Kidney (tissue), 13 donors: ENCODE measurements at regions not wholly inside any gene's neighbourhood (a gene's known extent, or its start where the extent isn't known, plus 50 kb on each side); places are given as distances from the start of the nearest gene placed in this dataset.

Source experiments
- DNase-seq, 5 donors: peaks; one replicate each; pipeline ENCODE4 v3.0.0-alpha.2; 2013 to 2020
- FAIRE-seq: peaks from 2 replicates; lab custom pipeline; 2012; peaks lifted over from hg19 to GRCh38; lab: Jason Lieb, UNC
- H3K27ac ChIP-seq, 2 donors: one replicate each; pipeline ENCODE4 v1.7.0; 2013; ENCODE audit warnings: low read depth in 2 of 2, low read length in 2 of 2, inconsistent platforms in 1 of 2
- H3K27me3 ChIP-seq: one replicate; pipeline ENCODE4 v1.7.1; 2013; ENCODE audit warnings: low read length, inconsistent platforms; ENCODE audit not compliant: control insufficient read depth, insufficient read depth
- H3K36me3 ChIP-seq, 3 donors: one replicate each; pipeline versions ENCODE4 v1.7.0 to v1.7.1; 2013; ENCODE audit warnings: low read length in 3 of 3, control low read depth in 1 of 3, inconsistent platforms in 1 of 3; ENCODE audit not compliant: insufficient read depth in 3 of 3, control insufficient read depth in 2 of 3
- H3K4me1 ChIP-seq, 3 donors: one replicate each; pipeline versions ENCODE4 v1.7.0 to v1.7.1; 2013; ENCODE audit warnings: low read length in 3 of 3, inconsistent platforms in 1 of 3, low read depth in 1 of 3; ENCODE audit not compliant: control insufficient read depth in 2 of 3, insufficient read depth in 2 of 3
- H3K4me3 ChIP-seq, 3 donors: one replicate each; pipeline versions ENCODE4 v1.7.0 to v1.8.1; 2013; ENCODE audit warnings: low read length in 3 of 3, control low read depth in 1 of 3, inconsistent platforms in 1 of 3
- H3K9ac ChIP-seq, 3 donors: one replicate each; pipeline versions ENCODE4 v1.7.0 to v1.7.1; 2013; ENCODE audit warnings: low read length in 3 of 3, control low read depth in 1 of 3, inconsistent platforms in 1 of 3
- H3K9me3 ChIP-seq, 3 donors: one replicate each; pipeline versions ENCODE4 v1.7.0 to v1.7.1; 2013; ENCODE audit warnings: low read length in 3 of 3, control low read depth in 1 of 3, inconsistent platforms in 1 of 3; ENCODE audit not compliant: control insufficient read depth in 2 of 3, insufficient read depth in 1 of 3
- CTCF ChIP-seq: IDR thresholded peaks from 3 replicates; pipeline ENCODE4 v1.5.1; 2012; ENCODE audit warnings: mild to moderate bottlenecking, moderate library complexity, borderline replicate concordance; ENCODE audit not compliant: insufficient read depth; ENCODE audit errors: extremely low read depth
- intact Hi-C: fragments of 100-400 bp; cut with DNase I; formaldehyde crosslinking; loops from one replicate; pipeline ENCODE4 v1.11.1; 2022
- donor health status: control.
- donor health status: control.
- donor health status: control.
- donor health status: control.
- donor health status: control.
- donor health status: DM: yes; HTN: yes; CAD: no.
- donor health status: Normal renal cell carcinoma (clear cell type).

DNA sequence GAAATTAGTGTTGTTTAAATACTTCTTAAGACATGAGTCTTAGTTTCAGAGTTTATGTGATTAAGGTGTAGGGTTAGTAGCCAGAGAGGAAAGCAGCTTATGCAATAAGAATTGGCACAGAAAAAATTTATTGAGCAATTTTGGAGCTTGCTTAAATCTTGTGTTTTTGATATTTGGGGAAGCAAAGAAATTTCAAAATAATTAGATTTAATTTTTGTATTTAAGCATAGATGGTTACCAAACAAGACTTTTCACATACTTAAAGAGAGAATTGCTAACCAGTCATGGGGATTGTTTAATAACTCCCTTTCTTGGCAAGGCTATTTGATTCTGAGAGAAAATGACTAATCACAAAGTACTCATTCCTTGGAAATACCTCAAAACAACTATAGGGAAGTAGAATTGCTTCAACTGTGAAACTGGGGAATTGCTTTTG is 202.0 kb upstream of the GRID2 start:
- TF ChIP-seq CTCF, result no peak
- Histone ChIP-seq H3K9ac (no peak overlapping the region), H3K9me3 (no peaks in the 10 kb centered on the region), H3K36me3 (no peaks in the 10 kb centered on the region), H3K4me1 (no peaks in the 10 kb centered on the region), H3K27ac (no peak overlapping the region), H3K27me3 (no peaks in the 10 kb centered on the region), H3K4me3 (no peak overlapping the region)
- intact Hi-C loops, result no loop called here
- DNase-seq (no peak), FAIRE-seq (no peak)

DNA sequence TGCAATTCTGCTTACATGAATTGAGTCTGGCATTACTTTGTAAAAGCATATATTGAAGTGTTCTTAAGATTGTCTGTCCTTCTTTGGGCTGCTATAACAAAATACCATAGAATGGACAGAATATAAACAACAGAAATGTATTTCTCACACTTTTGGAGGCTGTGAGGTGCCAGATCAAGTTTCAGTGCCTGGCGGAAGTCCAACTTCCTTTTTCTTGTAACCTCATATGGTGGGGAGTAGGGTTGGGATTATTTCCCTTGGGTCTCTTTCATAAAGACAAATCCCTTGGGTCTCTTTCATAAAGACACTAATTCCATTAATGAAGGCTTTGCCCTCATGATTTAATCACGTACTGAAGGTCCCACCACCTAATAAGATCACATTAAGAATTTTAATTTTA is 199.3 kb upstream of the GRID2 start:
- no peaks in the 10 kb centered on the region for H3K4me1 ChIP-seq
- FAIRE-seq (no peak), DNase-seq (no peak)
- H3K9me3 ChIP-seq, result no peaks in the 10 kb centered on the region
- H3K27me3 ChIP-seq, result no peaks in the 10 kb centered on the region
- H3K4me3 ChIP-seq, result no peak overlapping the region
- intact Hi-C loops, result no loop called here
- H3K9ac ChIP-seq, result no peak overlapping the region
- H3K36me3 ChIP-seq, result no peaks in the 10 kb centered on the region
- H3K27ac ChIP-seq, result no peak overlapping the region
- no peak for TF ChIP-seq CTCF

- Histone ChIP-seq H3K4me3 (no peak overlapping the region), H3K36me3 (no peaks in the 10 kb centered on the region), H3K4me1 (no peaks in the 10 kb centered on the region), H3K27me3 (no peaks in the 10 kb centered on the region), H3K27ac (no peak overlapping the region), H3K9me3 (no peaks in the 10 kb centered on the region), H3K9ac (no peak overlapping the region)
- DNase-seq (no peak), FAIRE-seq (no peak)
- no peak for TF ChIP-seq CTCF
- intact Hi-C loops, result no loop called here
These were observed 196.9 kb upstream of the GRID2 start for GRCh38 chr4:92106816-92107215.

GRCh38 chr4:92111493-92111892 is 192.3 kb upstream of the GRID2 start:
- Histone ChIP-seq H3K27me3 (no peaks in the 10 kb centered on the region), H3K9ac (no peak overlapping the region), H3K4me3 (no peak overlapping the region), H3K9me3 (no peaks in the 10 kb centered on the region), H3K27ac (no peak overlapping the region), H3K36me3 (no peaks in the 10 kb centered on the region), H3K4me1 (no peaks in the 10 kb centered on the region)
- intact Hi-C loops, result no loop called here
- no peak for FAIRE-seq
- no peak for DNase-seq
- TF ChIP-seq CTCF, result no peak
